VCaP (cell line): ENCODE measurements at regions not wholly inside any gene's neighbourhood (a gene's known extent, or its start where the extent isn't known, plus 50 kb on each side); places are given as distances from the start of the nearest gene placed in this dataset.

Experiments
- H3K27ac ChIP-seq: fragments of 450-650 bp; 2 replicates; pipeline ENCODE4 v1.5.1; 2017
- CTCF ChIP-seq: fragments of 450-650 bp; conservative IDR thresholded peaks from 2 replicates; pipeline ENCODE4 v1.5.1; 2017; ENCODE audit warnings: mild to moderate bottlenecking, moderate library complexity

GRCh38 chr14:36020120-36021029 is 156.1 kb downstream of the PTCSC3 start:
- no peak overlapping the region for H3K27ac ChIP-seq
- TF ChIP-seq CTCF, result no peak

- no peak for TF ChIP-seq CTCF
- H3K27ac ChIP-seq, result no peak overlapping the region
These were observed 157.4 kb downstream of the PTCSC3 start for GRCh38 chr14:36019126-36019525.

GRCh38 chr14:36014236-36014635 is 162.3 kb downstream of the PTCSC3 start:
- TF ChIP-seq CTCF, result no peak

GRCh38 chr14:36013483-36013882 is 163.0 kb downstream of the PTCSC3 start:
- H3K27ac ChIP-seq, result no peak overlapping the region
- TF ChIP-seq CTCF, result no peak

More at GRCh38 chr14:36014236-36014635, 162.3 kb downstream of the PTCSC3 start:
- H3K27ac ChIP-seq, result no peak overlapping the region

GRCh38 chr14:36012621-36013020 is 163.9 kb downstream of the PTCSC3 start:
- TF ChIP-seq CTCF, result no peak

GRCh38 chr14:36009643-36010042 is 166.9 kb downstream of the PTCSC3 start:
- no peak overlapping the region for H3K27ac ChIP-seq
- TF ChIP-seq CTCF, result no peak

More at GRCh38 chr14:36012621-36013020, 163.9 kb downstream of the PTCSC3 start:
- H3K27ac ChIP-seq, result no peak overlapping the region

GRCh38 chr14:36006623-36007022 is 169.9 kb downstream of the PTCSC3 start:
- TF ChIP-seq CTCF, result no peak
- H3K27ac ChIP-seq, result no peak overlapping the region
